ENCODE measurements at regions not wholly inside any gene's neighbourhood (a gene's known extent, or its start where the extent isn't known, plus 50 kb on each side); places are given as distances from the start of the nearest gene placed in this dataset.

GRCh38 chr2:107320881-107321280 lies 434.9 kb upstream of the ST6GAL2 start:
- no peaks in the 10 kb centered on the region for H3K27me3 Mint-ChIP-seq
- no peaks in the 10 kb centered on the region for H3K4me1 Mint-ChIP-seq
- no peaks in the 10 kb centered on the region for H3K36me3 Mint-ChIP-seq
- H3K27ac Mint-ChIP-seq, result no peak overlapping the region
- no peak for DNase-seq
- CTCF ChIA-PET, result no interaction called here
- no peak overlapping the region for H3K4me3 Mint-ChIP-seq
- peaks cover 16% of the 10 kb centered on the region for H3K9me3 Mint-ChIP-seq (ENCODE audit: low read depth)
- ATAC-seq, result no peak

DNA sequence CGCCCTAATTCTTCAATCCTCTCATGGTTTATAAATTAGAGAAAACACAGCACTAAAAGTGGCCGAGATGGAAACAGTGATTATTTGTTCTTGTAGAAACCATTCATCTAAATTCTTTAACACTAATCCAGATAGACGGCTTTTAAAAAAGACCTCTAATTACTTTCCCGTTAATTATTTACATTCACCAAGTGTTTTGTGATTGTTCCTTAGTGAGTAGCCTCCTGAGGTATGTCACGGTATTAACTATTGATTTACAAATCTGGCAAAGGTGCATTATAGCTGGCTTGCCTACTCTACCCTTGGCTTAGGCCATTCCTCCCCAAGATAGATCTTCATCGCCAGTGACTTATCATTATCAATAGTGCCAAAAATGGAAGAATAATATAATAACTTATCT lies 436.4 kb upstream of the ST6GAL2 start:
- Mint-ChIP-seq H3K27ac (no peak overlapping the region), H3K36me3 (no peaks in the 10 kb centered on the region), H3K4me1 (no peaks in the 10 kb centered on the region), H3K4me3 (no peak overlapping the region), H3K9me3 (ENCODE audit: low read depth) (peaks cover 13% of the 10 kb centered on the region), H3K27me3 (no peaks in the 10 kb centered on the region)
- ATAC-seq (no peak), DNase-seq (no peak)
- CTCF ChIA-PET, result no interaction called here

- no peak overlapping the region for H3K27ac Mint-ChIP-seq
- H3K4me1 Mint-ChIP-seq, result no peaks in the 10 kb centered on the region
- CTCF ChIA-PET, result no interaction called here
- H3K36me3 Mint-ChIP-seq, result no peaks in the 10 kb centered on the region
- peaks cover 13% of the 10 kb centered on the region for H3K9me3 Mint-ChIP-seq (ENCODE audit: low read depth)
- H3K4me3 Mint-ChIP-seq, result no peak overlapping the region
- DNase-seq, result no peak
- ATAC-seq, result no peak
- H3K27me3 Mint-ChIP-seq, result no peaks in the 10 kb centered on the region
These were observed 438.1 kb upstream of the ST6GAL2 start for GRCh38 chr2:107323946-107324565.

DNA sequence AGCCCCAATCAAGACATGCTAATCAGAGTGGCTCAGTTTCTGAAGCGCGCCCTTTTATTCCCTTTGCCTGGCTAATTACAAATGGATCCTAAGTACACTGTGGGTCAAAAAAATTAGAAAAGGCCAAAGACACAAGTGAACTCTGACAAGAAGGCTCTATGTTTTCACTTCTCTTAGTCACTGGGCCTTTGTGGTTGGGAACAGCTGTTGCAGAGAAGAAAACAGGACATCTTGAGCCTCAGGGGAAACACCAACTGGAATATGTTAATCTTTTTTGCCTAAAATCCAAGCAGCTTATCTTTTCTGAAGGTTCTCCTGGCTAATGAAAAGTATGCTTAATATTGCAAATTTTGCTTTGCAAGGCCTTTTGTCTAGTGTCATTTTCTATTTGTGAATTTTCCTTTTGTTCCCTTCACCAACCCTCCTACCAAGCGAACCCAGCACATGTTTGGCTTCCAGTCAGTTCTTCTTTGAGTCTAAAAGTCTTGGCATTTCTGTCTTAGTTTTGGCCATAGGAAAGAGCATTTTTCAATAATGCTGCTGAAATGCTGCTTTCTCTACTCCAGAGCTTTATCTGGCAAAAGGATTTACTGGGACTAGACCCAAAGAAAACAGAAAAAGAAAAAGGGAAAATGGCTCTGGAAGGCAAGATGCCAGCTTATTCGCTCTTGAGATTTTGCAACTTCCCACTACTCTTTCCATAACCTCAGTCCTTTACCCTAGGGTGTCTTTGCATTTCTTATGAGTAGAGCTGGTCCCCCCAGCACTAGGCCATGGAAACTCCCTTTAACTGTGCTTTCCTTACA lies 440.2 kb upstream of the ST6GAL2 start:
- CTCF ChIA-PET, result no interaction called here
- H3K9me3 Mint-ChIP-seq (ENCODE audit: low read depth), result peaks cover 16% of the 10 kb centered on the region
- no peak for DNase-seq
- H3K4me1 Mint-ChIP-seq, result no peaks in the 10 kb centered on the region
- no peaks in the 10 kb centered on the region for H3K27me3 Mint-ChIP-seq
- H3K36me3 Mint-ChIP-seq, result no peaks in the 10 kb centered on the region
- no peak overlapping the region for H3K4me3 Mint-ChIP-seq
- H3K27ac Mint-ChIP-seq, result no peak overlapping the region
- no peak for ATAC-seq

DNA sequence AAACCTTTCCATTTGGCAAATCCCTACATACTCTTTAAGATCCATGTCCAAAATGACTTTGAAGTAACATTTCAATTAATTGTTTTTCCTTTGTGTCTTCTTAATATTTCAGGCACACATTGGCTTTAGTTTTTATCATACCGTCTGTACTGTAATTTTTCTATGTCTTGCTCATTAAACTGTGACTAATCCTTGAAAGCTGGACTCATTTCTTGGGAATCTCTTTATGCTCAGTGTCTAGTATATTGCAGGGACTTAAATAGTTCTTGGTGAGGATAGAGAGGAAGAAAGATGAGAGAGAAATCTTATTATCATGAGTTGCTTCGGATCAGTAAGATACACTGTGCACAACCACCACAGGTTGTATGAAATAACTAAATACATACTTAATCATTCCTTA lies 448.3 kb upstream of the ST6GAL2 start:
- DNase-seq (no peak), ATAC-seq (no peak)
- Mint-ChIP-seq H3K9me3 (ENCODE audit: low read depth) (peaks cover 11% of the 10 kb centered on the region), H3K27ac (no peak overlapping the region), H3K36me3 (no peaks in the 10 kb centered on the region), H3K27me3 (no peaks in the 10 kb centered on the region), H3K4me3 (no peak overlapping the region), H3K4me1 (no peaks in the 10 kb centered on the region)
- CTCF ChIA-PET, result no interaction called here

DNA sequence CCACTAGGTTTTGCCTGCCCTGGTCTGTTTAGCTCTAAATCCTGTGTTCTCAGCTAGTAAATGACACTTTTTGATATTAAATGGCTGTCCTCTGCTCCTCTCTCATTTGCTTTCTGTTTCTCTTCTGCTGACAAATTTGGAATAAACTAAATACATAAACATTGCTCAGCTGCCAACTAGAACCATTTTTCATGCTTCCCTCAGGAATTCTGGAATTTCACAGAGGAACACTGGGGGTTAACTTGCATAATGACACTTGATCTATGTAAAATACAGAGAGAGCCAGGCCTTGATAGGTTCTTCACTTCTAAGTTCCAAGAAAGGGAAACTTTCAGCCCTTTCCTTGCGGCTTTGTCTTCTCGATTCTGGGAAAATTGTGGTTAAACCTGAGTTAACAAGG lies 450.6 kb upstream of the ST6GAL2 start:
- no peak overlapping the region for H3K27ac Mint-ChIP-seq
- no peaks in the 10 kb centered on the region for H3K27me3 Mint-ChIP-seq
- H3K4me1 Mint-ChIP-seq, result no peaks in the 10 kb centered on the region
- no peak overlapping the region for H3K4me3 Mint-ChIP-seq
- DNase-seq (no peak), ATAC-seq (no peak)
- H3K9me3 Mint-ChIP-seq (ENCODE audit: low read depth), result peaks cover 5% of the 10 kb centered on the region
- H3K36me3 Mint-ChIP-seq, result no peaks in the 10 kb centered on the region
- CTCF ChIA-PET, result no interaction called here

DNA sequence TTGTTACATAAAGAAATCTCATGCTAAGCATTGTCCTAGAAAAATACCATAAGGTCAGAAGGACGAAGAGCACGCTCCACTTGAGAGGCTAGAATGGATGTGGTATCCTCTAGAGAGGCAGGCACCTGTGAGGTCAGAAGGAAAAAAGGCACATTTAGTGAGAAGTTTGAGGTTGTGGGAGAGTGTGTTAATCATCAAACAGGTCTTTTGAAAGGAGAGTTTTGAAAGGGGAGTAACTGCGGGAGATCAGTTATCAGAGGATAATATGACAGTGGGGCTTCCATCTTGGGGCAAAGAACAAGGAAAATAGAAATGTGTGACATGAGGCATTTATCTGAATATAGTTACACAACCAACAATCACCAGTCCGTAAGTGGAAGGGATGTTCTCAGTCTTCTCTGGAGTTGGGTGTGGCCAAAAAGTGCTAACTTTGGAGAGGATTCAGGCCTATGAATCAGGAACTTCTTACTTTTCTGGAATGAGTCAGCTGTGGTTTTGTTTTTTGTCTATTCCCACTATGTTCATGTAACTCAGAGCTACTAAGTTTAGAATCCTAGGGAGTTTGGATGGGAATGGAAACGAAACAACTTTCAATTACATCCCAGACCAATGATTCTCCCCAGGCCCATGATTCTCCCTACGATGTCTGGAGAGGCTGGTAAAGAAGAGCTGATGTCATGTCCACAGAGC lies 451.4 kb upstream of the ST6GAL2 start:
- peaks cover 5% of the 10 kb centered on the region for H3K9me3 Mint-ChIP-seq (ENCODE audit: low read depth)
- H3K36me3 Mint-ChIP-seq, result no peaks in the 10 kb centered on the region
- DNase-seq (no peak), ATAC-seq (no peak)
- no peaks in the 10 kb centered on the region for H3K4me1 Mint-ChIP-seq
- no peak overlapping the region for H3K4me3 Mint-ChIP-seq
- CTCF ChIA-PET, result no interaction called here
- no peak overlapping the region for H3K27ac Mint-ChIP-seq
- no peaks in the 10 kb centered on the region for H3K27me3 Mint-ChIP-seq

GRCh38 chr2:107338059-107338458 lies 452.1 kb upstream of the ST6GAL2 start:
- ATAC-seq (no peak), DNase-seq (no peak)
- Mint-ChIP-seq H3K4me1 (no peaks in the 10 kb centered on the region), H3K36me3 (no peaks in the 10 kb centered on the region), H3K9me3 (ENCODE audit: low read depth) (peaks cover 5% of the 10 kb centered on the region), H3K27ac (no peak overlapping the region), H3K27me3 (no peaks in the 10 kb centered on the region), H3K4me3 (no peak overlapping the region)
- CTCF ChIA-PET, result no interaction called here

- Mint-ChIP-seq H3K36me3 (no peaks in the 10 kb centered on the region), H3K4me3 (no peak overlapping the region), H3K9me3 (ENCODE audit: low read depth) (peaks cover 5% of the 10 kb centered on the region), H3K27me3 (no peaks in the 10 kb centered on the region), H3K27ac (no peak overlapping the region), H3K4me1 (no peaks in the 10 kb centered on the region)
- CTCF ChIA-PET, result no interaction called here
- ATAC-seq (no peak), DNase-seq (no peak)
These were observed 452.6 kb upstream of the ST6GAL2 start for GRCh38 chr2:107338571-107338970.

- H3K4me1 Mint-ChIP-seq, result no peaks in the 10 kb centered on the region
- H3K27me3 Mint-ChIP-seq, result no peaks in the 10 kb centered on the region
- CTCF ChIA-PET, result no interaction called here
- H3K4me3 Mint-ChIP-seq, result no peak overlapping the region
- no peak for ATAC-seq
- no peak overlapping the region for H3K27ac Mint-ChIP-seq
- DNase-seq, result no peak
- no peaks in the 10 kb centered on the region for H3K36me3 Mint-ChIP-seq
- peaks cover 5% of the 10 kb centered on the region for H3K9me3 Mint-ChIP-seq (ENCODE audit: low read depth)
These were observed 455.0 kb upstream of the ST6GAL2 start for GRCh38 chr2:107340955-107341354.

DNA sequence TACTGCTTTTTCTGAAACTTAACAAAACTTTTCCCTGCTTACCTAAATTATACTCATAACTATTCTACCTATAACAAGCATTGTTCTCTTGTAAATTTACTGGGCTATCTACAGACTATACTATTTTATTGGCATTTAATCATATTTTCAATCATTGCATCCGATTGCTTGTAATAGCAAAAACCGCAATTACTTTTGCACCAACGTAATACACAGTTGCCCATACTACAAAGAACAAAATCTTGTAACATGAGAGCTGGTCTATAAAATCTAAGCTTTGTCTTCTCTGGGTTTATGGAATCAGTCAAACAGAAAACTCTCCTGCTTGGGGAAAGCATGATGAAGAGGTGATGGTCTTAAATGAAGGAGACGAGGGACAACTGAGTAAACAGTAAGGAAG lies 463.4 kb upstream of the ST6GAL2 start:
- Mint-ChIP-seq H3K27ac (no peak overlapping the region), H3K4me1 (no peaks in the 10 kb centered on the region), H3K36me3 (no peaks in the 10 kb centered on the region), H3K27me3 (no peaks in the 10 kb centered on the region), H3K4me3 (no peak overlapping the region), H3K9me3 (ENCODE audit: low read depth) (peaks cover 4% of the 10 kb centered on the region)
- ATAC-seq (no peak), DNase-seq (no peak)
- CTCF ChIA-PET, result no interaction called here

- Mint-ChIP-seq H3K36me3 (no peaks in the 10 kb centered on the region), H3K27me3 (no peaks in the 10 kb centered on the region), H3K27ac (no peak overlapping the region), H3K9me3 (ENCODE audit: low read depth) (peaks cover 4% of the 10 kb centered on the region), H3K4me3 (no peak overlapping the region), H3K4me1 (no peaks in the 10 kb centered on the region)
- no peak for ATAC-seq
- CTCF ChIA-PET, result no interaction called here
- DNase-seq, result no peak
These were observed 468.2 kb upstream of the ST6GAL2 start for GRCh38 chr2:107354175-107354574.

- Mint-ChIP-seq H3K9me3 (ENCODE audit: low read depth) (peaks cover 2% of the 10 kb centered on the region), H3K4me1 (no peaks in the 10 kb centered on the region), H3K27ac (no peak overlapping the region), H3K27me3 (no peaks in the 10 kb centered on the region), H3K36me3 (no peaks in the 10 kb centered on the region), H3K4me3 (no peak overlapping the region)
- no peak for ATAC-seq
- no peak for DNase-seq
- CTCF ChIA-PET, result no interaction called here
These were observed 468.3 kb upstream of the RGPD4 start for GRCh38 chr2:107358362-107358761.

GRCh38 chr2:107359021-107359420 lies 467.7 kb upstream of the RGPD4 start:
- no peaks in the 10 kb centered on the region for H3K36me3 Mint-ChIP-seq
- no peak overlapping the region for H3K27ac Mint-ChIP-seq
- CTCF ChIA-PET, result no interaction called here
- no peak overlapping the region for H3K4me3 Mint-ChIP-seq
- no peak for DNase-seq
- peaks cover 4% of the 10 kb centered on the region for H3K9me3 Mint-ChIP-seq (ENCODE audit: low read depth)
- H3K27me3 Mint-ChIP-seq, result no peaks in the 10 kb centered on the region
- no peak for ATAC-seq
- no peaks in the 10 kb centered on the region for H3K4me1 Mint-ChIP-seq
